HG02763 (cell line): ENCODE measurements at regions not wholly inside any gene's neighbourhood (a gene's known extent, or its start where the extent isn't known, plus 50 kb on each side); places are given as distances from the start of the nearest gene placed in this dataset.
"Not testable (repeated sequence)": the region's sequence is repeated elsewhere in the genome, so short reads cannot be mapped to it uniquely, and the experiment has no call there.

Experiments used
- ATAC-seq: cut with Tn5 transposase; IDR thresholded peaks from one replicate; pipeline ENCODE4 v1.9.1; 2021; ENCODE audit warnings: mild to moderate bottlenecking, moderate library complexity; ENCODE audit not compliant: unreplicated experiment

DNA sequence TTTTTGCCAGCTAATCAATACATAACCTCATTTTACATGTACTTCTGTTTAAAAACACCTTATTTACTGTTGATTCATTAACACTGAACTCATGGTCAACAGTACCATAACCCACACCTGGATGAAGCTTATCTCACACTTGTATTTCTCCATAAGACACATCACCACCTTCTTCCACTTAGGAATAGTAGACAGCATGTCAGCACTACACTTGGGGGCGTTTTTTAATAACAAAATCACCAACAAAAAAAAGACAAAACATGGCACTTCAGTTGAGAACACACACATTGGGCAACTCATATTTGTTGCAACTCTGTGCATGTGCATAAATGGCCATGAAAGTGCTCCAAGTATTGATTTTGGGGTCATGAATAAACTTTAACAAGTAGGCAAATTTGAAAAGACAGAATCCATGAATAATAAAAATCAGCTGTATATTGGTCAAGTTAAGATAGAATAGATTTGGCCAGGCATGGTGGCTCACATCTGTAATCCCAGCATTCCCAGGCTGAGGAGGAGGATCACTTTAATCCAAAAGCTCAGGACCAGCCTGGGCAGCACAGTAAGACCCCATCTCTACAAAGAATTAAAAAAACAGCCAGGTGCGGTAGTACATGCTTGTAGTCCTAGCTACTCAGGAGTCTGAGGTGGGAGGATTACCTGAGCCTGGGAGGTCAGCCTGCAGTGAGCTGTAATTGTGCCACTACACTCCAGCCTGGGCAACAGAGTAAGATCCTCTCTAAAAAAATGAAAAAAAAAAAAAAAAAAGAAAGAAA is 84.4 kb upstream of the SRD5A2 start:
- no peak for ATAC-seq

DNA sequence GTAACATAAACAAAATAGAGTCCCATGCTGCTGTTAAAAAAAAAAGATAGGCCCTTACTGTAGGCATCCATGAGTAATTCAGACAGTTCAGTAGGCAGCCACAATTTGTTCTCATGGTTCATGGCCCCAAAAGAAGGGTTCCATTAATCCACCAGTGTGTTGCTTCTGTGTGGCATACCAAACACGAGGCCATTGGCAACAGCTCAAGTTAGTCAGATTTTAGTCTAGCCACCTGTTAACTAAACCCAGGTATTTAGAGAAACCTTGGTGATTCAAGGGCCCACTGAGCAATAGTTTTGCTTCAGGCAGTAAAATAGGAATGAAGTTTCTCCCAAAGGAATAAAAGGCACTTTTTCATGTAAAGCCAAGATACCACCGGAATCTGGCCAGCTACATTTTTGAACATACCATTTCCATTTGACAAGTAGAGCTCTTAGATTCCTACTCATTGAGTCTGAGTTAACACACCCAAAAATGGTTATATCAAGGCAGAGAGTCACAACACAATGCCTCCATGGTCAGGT is 80.1 kb upstream of the SRD5A2 start:
- no peak for ATAC-seq

DNA sequence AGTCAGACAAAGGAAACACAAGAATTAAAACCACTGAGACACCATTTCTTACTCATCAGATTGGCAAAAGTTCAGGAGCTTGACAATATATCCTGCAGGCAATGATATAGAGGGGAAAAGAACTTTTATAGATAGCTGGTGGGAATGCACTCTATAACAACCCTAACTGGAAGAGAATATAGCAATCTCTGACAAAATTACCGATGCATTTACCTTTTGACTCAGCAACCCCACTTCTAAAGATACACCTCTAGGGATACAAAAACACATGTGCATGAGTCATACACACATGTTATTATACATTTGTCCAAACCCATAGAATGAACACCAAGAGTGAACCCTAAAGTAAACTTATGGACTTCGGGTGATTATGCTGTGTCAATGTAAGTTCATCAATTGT is 79.4 kb upstream of the SRD5A2 start:
- no peak for ATAC-seq

DNA sequence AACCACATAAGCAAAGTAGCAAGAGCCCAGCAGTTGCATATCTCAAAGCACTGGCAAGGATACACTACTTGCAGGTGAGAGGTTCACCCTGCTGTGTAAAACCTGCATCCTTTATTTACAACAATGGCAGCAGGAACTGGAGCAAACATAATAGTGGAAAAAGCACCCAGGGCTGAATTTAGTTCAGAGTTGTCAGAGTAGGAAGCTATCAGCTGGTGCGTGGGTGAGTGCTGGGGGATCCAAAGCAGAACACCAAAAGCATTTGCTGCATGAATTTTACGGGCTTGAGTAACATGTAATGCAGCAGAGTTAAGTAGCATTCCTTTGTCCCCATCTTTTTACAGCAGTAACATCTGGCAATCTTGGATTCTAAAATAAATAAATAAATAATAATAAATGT is 73.5 kb upstream of the SRD5A2 start:
- no peak for ATAC-seq

DNA sequence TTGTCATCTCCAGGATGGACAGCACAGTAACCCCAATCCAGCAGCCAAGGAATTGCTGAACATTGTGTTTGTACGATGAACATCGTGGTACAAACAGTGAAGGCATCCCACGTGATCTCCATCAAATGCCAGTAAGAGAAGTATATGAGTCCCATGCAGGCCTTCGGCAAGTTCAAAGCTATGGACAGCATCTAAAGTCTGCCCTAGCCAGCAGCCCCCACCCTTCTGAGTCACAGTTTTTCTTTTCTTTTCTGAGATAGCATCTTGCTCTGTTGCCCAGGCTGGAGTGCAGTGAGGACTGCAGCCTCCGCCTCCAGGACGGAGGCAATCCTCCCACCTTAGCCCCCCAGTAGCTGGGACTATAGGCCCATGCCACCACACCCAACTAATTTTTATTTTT is 71.0 kb upstream of the SRD5A2 start:
- ATAC-seq: no peak

DNA sequence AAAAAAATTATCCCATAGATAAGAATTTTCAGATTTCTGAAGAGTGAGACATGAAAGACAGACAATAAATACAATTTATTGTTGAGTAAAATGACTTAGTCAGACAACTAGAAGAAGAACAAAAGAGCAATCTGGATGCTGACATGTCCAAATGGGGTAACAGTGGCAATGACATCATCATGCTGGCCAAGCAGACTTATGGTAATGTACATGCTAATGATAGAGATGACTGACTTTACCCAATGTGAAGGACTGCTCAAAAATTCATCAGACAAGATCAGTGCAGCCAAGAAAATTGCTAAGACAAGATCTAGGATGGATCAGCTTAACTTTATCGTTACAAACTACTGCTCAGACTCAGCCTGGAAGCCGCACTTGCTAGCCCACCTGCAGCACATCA is 70.5 kb upstream of the SRD5A2 start:
- ATAC-seq: no peak

DNA sequence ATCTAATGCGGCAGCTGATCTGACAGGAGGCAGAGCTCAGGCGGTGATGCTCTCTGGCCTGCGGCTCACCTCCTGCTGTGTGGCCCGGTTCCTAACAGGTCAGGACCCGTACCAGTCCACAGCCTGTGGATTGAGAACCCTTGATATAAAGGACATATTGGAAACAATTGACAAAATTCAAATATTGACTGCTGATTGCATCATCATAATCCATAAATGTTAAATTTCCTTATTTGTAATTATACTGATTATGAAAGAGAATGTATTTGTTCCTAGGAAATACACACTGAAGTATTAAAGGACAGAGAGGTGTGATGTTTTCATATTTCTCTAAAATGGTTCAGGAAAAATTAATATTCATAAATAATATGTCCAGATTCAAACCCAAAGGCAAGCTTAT is 63.8 kb upstream of the SRD5A2 start:
- no peak for ATAC-seq

DNA sequence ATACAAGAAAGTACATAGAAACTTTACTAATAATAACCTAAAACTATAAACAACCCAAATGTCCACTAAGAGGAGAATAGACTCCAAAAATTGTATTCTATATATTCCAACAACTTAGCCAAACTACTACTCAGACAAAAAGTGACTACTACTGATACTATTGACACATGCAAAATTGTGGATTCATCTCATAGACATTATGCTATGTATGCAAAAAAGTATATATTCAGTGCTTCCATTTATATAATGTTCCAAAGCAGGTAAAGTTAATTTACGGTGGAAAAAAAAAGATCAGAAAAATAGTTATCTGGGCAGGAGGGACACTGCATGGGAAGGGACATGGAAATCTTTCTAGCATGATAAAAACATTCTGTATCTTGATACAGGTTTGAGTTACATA is 62.0 kb upstream of the SRD5A2 start:
- ATAC-seq: no peak

DNA sequence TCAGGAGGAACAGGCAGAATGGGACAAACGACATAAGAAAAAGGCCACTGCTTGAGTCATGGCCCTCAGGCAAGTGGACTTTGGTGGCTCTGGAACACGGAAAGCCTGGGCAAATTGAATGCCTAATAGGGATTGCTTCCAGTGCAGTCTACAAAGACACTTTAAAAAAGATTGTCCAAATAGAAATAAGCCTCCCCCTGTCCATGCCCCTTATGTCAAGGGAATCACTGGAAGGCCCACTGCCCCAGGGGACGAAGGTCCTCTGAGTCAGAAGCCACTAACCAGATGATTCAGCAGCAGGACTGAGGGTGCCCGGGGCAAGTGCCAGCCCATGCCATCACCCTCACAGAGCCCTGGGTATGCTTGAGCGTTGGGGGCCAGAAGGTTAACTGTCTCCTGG is 51.5 kb upstream of the SRD5A2 start:
- ATAC-seq: not testable (repeated sequence)
